K562 (cell line): ENCODE measurements at regions not wholly inside any gene's neighbourhood (a gene's known extent, or its start where the extent isn't known, plus 50 kb on each side); places are given as distances from the start of the nearest gene placed in this dataset.
A peak's percentile ranks its signal among the peaks of the same experiment; 100 is the strongest.

ENCODE experiments used
- SIN3A ChIP-seq, 2 experiments: fragments of 150-350 bp in 1 of 2; IDR thresholded peaks; 2 replicates each; pipeline ENCODE4 v1.6.1; 2011 to 2016; ENCODE audit warnings: borderline replicate concordance in 2 of 2, low read depth in 2 of 2, low read length in 2 of 2, mild to moderate bottlenecking in 2 of 2, moderate library complexity in 2 of 2; ENCODE audit not compliant: control insufficient read depth in 1 of 2
- ZNF830 ChIP-seq: fragments of 250-450 bp; sonication (Bioruptor Pico); IDR thresholded peaks from 2 replicates; pipeline ENCODE4 v1.5.0; 2021; ENCODE audit warnings: mild to moderate bottlenecking

DNA sequence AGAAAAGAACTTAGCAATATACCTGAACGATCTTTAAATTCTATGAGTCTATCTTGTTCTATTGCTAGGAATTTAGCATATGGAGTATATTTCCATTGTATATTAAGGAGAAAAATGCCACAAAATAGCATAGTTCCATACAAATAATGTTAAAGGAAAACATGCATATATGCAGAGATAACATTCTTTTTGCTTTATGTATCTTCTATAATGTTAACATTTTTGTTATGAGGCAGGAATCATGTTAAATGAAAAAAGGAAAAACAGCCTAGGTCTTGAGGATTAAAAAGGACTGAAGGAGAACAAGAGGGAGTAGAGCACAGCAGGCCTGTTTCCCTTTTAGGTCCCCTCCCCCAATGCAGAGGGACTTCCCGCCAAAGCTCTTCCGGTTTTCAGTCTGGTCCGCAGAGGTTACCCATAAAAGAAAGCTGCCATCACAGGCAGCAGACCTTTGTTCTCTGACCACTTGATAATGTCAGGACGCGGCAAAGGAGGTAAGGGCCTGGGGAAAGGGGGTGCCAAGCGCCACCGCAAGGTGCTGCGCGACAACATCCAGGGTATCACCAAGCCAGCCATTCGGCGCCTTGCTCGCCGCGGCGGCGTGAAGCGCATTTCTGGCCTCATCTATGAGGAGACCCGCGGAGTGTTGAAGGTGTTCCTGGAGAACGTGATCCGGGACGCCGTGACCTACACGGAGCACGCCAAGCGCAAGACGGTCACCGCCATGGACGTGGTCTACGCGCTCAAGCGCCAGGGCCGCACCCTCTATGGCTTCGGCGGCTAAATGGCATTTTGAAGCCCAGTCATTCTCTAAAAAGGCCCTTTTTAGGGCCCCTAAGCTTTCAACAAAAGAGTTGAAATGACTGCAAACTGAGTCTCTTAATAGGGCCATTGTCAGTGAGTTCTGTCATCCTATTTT is 108.4 kb upstream of the PRSS16 start:
- TF ChIP-seq SIN3A (IDR thresholded peaks at IDR 0.05; ENCODE audit: borderline replicate concordance in 2 of 2, control insufficient read depth in 1 of 2, low read depth in 2 of 2, low read length in 2 of 2) (peak in 1 of 2 experiments; percentile 80; a peak in 1 of 4 replicates), ZNF830 (CRISPR knock-in tag) (peak; percentile 96)
